ENCODE measurements at regions not wholly inside any gene's neighbourhood (a gene's known extent, or its start where the extent isn't known, plus 50 kb on each side); places are given as distances from the start of the nearest gene placed in this dataset.

DNA sequence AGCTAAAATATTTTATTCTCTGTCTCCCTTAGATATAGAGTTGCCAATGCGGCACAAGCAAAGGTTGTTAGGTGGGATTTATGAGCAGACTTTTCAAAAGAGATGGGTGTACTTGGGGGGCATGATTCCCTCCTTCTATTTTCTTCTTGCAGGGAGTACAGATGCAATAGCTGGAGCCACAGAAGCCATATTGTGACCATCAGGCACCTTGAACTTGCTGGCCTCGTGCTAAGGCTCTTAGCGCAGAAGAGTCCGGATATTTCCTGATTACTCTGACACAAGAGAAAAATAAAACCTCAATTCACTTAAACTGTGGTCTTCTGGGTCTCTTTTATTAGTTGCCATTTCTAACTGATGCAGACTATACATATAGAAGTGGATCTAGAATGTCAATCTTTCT lies 547.4 kb downstream of the MIAT start:
- TF ChIP-seq POLR2A (IDR thresholded peaks at IDR 0.05; ENCODE audit: low read depth, low read length), result no peak
- FAIRE-seq, result no peak
- DNase-seq (ENCODE audit: insufficient read length, low spot score), result no peak

DNA sequence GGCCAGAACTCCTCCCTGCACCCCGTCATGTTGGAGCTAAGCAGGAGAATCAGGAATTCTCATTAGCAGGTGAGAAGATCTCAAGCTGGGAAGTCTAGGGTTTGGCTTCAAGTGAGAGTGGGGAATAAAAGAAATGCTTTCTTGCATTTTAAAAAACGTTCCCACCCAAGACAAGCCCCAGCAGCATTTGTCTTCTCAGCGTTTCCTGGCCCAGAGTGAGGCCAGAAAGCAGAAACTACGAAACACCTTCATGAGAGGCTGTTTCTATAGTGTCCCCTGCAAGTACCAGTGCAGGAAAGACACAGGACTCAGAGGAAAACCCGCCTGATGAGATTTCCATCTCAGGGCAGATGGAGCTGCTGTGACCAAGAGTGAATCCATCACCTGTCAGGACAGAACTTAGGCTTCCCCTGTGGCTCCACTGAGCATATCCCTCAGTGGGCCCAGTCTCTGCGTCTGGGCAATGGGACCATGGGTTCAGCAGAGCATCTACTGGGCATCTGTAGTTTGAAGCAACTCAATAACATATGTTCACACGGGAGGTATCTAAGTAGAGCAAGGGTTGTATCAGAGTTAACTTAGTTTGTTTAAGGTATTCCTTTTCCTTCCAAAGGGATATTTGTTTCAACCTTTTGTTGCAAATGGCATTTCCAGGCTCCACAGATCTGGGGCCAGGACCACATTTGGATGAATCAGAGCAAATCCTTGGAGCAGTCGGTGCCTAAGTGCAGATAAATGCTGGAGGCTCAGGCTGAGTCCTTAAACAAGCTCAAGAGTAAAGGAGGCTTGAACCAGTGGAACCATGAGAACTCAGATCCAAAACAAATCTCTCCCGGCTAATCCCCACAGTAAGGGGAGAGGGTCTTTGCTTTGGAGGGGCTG lies 548.3 kb downstream of the MIAT start:
- no peak for DNase-seq (ENCODE audit: insufficient read length, low spot score)
- no peak for FAIRE-seq
- no peak for TF ChIP-seq POLR2A (IDR thresholded peaks at IDR 0.05; ENCODE audit: low read depth, low read length)

DNA sequence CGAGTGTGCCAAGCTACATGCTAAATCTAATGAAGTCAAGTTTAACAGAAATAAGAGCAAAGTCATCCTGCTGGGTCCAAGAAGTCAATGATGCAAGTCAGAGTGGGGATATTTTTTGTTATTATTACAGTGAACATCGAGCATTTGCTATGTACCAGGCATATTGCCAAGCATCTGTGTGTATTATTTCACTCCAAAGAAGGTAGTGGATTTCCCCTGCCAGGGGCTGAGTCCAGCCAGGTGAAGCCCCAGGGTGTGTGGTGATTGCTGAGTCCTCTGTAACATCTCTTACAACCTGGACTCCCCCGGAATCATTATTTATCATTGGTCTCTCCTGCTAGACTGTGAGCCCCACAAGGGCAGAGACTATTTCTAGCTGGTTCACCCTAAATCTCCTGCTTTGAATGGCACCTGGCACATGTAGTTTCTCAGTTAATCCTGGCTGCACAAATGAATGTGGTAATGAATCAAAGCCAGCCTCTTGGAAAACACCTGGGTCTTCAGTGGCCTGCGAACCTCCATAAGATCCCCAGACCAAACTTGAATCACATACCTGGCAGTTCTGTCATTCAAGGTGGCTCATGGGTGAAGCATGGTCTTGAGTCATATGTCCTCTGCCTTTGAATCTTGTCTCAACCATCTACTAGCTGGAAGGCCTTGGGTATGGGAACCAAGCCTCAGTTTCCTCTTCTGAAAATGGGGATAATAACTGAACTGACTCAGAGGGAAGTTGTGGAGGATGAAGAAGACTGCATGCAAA lies 549.2 kb downstream of the MIAT start:
- DNase-seq (ENCODE audit: insufficient read length, low spot score), result no peak
- FAIRE-seq, result no peak
- TF ChIP-seq POLR2A (IDR thresholded peaks at IDR 0.05; ENCODE audit: low read depth, low read length), result no peak

DNA sequence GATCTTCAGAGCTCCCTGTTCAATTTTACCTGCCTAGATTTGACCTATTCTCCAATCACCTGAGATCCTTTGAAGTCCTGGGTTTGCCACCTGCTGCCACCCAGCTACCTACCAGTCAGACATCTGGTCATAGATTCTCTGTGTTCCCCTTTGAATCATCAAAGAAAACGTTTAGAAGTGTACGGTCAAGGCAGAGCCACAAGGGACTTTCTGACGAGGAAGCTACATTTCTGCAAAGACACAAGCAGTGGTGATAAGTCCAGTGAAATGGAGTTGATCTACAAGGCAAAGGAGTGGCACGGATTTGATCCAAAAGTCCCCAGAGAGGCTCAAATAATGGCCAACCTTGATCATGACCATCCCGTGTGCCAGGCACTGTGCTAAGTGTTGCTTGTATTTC lies 549.9 kb downstream of the MIAT start:
- no peak for TF ChIP-seq POLR2A (IDR thresholded peaks at IDR 0.05; ENCODE audit: low read depth, low read length)
- no peak for DNase-seq (ENCODE audit: insufficient read length, low spot score)
- FAIRE-seq, result no peak

GRCh38 chr22:27207907-27208306 lies 550.5 kb downstream of the MIAT start:
- DNase-seq (ENCODE audit: insufficient read length, low spot score) (no peak), FAIRE-seq (no peak)
- no peak for TF ChIP-seq POLR2A (IDR thresholded peaks at IDR 0.05; ENCODE audit: low read depth, low read length)

- no peak for FAIRE-seq
- no peak for TF ChIP-seq POLR2A (IDR thresholded peaks at IDR 0.05; ENCODE audit: low read depth, low read length)
- no peak for DNase-seq (ENCODE audit: insufficient read length, low spot score)
Observed at GRCh38 chr22:27210111-27210730, 552.8 kb downstream of the MIAT start.

DNA sequence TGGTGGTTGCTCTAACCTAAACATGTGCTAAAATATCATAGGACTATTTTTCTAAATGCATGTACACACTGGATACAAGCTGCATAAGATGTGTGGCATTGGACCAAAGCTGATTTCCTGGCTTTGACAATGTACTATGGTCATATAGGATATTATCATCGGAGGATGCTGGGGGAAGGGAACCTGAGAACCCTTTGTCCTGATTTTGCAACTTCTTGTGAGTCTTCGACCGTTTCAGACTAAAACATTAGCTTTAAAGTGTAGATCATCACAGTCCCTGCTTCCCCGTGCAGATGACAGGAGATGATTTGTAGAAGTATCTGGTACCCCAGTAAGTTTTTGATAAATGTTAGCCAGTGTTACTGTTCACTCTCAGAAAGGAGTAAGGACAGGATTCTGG lies 554.7 kb downstream of the MIAT start:
- FAIRE-seq, result no peak
- no peak for TF ChIP-seq POLR2A (IDR thresholded peaks at IDR 0.05; ENCODE audit: low read depth, low read length)

GRCh38 chr22:27212617-27213177 lies 555.3 kb downstream of the MIAT start:
- FAIRE-seq (no peak), DNase-seq (ENCODE audit: insufficient read length, low spot score) (no peak)
- TF ChIP-seq POLR2A (IDR thresholded peaks at IDR 0.05; ENCODE audit: low read depth, low read length), result no peak

More for the DNA sequence above, 554.7 kb downstream of the MIAT start:
- no peak for DNase-seq (ENCODE audit: insufficient read length, low spot score)

GRCh38 chr22:27213294-27213693 lies 555.9 kb downstream of the MIAT start:
- DNase-seq (ENCODE audit: insufficient read length, low spot score) (no peak), FAIRE-seq (no peak)
- no peak for TF ChIP-seq POLR2A (IDR thresholded peaks at IDR 0.05; ENCODE audit: low read depth, low read length)

- DNase-seq (ENCODE audit: insufficient read length, low spot score) (no peak), FAIRE-seq (no peak)
- no peak for TF ChIP-seq POLR2A (IDR thresholded peaks at IDR 0.05; ENCODE audit: low read depth, low read length)
Observed at GRCh38 chr22:27213766-27214581, 556.6 kb downstream of the MIAT start.

- no peak for TF ChIP-seq POLR2A (IDR thresholded peaks at IDR 0.05; ENCODE audit: low read depth, low read length)
- FAIRE-seq (no peak), DNase-seq (ENCODE audit: insufficient read length, low spot score) (no peak)
Observed at GRCh38 chr22:27214691-27215090, 557.3 kb downstream of the MIAT start.

DNA sequence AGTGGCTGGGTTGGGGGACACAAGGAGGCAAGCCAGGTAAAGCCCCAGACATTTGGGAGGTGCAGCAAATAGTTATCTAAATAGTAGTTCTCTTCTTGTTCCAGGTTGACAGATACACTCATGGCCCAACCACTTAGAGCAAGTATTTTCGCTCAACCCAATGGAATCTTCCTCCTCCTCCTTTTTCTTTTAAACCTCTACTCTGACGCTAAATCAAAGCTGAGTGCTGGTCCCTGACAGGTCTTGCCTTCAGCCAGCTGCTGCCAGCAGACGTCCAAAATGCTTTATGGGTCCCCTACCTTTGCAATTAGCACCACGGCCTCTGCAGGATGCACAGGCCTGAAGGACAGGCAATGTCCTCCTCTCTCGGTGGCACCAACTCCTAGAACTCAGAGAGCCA lies 558.5 kb downstream of the MIAT start:
- DNase-seq (ENCODE audit: insufficient read length, low spot score) (no peak), FAIRE-seq (no peak)
- no peak for TF ChIP-seq POLR2A (IDR thresholded peaks at IDR 0.05; ENCODE audit: low read depth, low read length)

DNA sequence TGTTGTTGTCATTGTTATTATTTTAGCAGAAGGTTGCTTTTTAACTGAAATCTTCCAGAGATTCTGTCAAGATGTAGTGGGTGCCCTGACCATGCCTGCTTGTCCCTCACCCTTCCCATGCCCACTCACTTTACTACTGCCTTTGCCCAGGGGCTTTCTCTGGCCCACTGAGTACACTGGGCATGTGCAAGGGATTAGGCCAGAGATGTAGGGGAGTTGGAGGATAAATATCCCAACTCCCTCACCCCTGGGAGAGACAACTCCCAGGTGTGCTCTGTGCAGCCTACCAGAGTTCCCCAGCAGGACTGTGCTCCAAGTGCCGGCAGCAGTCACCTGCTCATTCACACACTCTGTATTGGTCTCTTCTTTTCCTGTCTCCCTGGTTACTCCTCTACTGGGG lies 559.1 kb downstream of the MIAT start:
- FAIRE-seq, result no peak
- DNase-seq (ENCODE audit: insufficient read length, low spot score), result no peak
- no peak for TF ChIP-seq POLR2A (IDR thresholded peaks at IDR 0.05; ENCODE audit: low read depth, low read length)
